ENCODE measurements at regions not wholly inside any gene's neighbourhood (a gene's known extent, or its start where the extent isn't known, plus 50 kb on each side); places are given as distances from the start of the nearest gene placed in this dataset.

DNA sequence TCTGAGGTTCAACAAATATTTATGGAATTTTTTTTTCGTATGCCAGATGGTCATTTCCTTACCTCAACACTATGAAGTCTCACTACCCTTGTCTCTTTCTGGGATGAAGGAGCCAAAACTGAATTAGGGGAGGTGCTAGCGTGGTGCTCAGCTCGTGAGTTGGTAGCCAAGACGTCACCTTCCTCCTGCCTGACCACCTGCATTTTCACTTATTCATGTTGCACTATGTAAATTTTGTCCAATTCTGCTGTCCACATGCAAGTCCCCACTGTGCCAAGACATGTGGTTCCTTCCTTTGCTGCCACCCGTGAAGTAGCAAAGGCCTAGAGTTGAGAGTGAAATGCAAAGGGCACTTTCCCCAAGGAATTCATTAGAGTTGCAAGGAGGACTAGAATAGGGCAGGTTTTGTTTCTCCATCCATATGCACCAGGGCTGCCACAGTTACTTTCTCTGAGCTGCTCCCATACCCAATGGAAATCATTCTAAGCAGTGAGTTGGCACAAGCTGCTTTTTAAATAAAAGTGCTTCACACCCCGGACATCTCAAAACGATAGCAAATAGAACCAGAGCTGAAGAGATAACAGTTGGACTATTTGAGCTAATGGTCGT lies 591.3 kb upstream of the NOX3 start:
- no peaks in the 10 kb centered on the region for H3K36me3 ChIP-seq (ENCODE audit: control insufficient read depth, insufficient read depth, low read length)
- TF ChIP-seq, protein P1, sequence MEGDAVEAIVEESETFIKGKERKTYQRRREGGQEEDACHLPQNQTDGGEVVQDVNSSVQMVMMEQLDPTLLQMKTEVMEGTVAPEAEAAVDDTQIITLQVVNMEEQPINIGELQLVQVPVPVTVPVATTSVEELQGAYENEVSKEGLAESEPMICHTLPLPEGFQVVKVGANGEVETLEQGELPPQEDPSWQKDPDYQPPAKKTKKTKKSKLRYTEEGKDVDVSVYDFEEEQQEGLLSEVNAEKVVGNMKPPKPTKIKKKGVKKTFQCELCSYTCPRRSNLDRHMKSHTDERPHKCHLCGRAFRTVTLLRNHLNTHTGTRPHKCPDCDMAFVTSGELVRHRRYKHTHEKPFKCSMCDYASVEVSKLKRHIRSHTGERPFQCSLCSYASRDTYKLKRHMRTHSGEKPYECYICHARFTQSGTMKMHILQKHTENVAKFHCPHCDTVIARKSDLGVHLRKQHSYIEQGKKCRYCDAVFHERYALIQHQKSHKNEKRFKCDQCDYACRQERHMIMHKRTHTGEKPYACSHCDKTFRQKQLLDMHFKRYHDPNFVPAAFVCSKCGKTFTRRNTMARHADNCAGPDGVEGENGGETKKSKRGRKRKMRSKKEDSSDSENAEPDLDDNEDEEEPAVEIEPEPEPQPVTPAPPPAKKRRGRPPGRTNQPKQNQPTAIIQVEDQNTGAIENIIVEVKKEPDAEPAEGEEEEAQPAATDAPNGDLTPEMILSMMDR (IDR thresholded peaks at IDR 0.05; ENCODE audit: insufficient read depth, low read length, poor library complexity, severe bottlenecking): no peak
- DNase-seq (ENCODE audit: low read depth): no peak

DNA sequence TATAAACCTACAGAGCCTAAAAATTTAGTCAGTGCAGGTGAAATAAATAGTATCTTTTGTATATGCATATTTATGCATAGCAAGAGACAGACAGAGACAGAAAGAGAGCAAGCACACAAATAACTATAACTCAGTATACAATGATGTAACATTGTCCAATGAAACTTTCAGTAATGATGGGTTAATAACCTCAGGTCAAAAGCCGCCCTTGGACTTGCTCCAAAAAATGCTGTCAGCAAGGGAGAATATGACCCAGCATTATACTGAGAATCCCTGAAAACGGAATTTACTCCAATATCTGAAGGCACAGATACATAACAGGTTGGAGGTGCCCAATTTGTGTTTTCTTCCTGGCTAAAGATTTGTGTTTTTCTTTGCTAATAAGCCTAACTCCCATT lies 590.6 kb upstream of the NOX3 start:
- TF ChIP-seq, protein P1 (IDR thresholded peaks at IDR 0.05; ENCODE audit: insufficient read depth, low read length, poor library complexity, severe bottlenecking): no peak
- DNase-seq (ENCODE audit: low read depth): no peak
- H3K4me3 ChIP-seq (ENCODE audit: low read depth, low read length): no peak overlapping the region
- no peaks in the 10 kb centered on the region for H3K27me3 ChIP-seq (ENCODE audit: control insufficient read depth, insufficient read depth, low read length)
- H3K36me3 ChIP-seq (ENCODE audit: control insufficient read depth, insufficient read depth, low read length): no peaks in the 10 kb centered on the region

More for the DNA sequence above, 591.3 kb upstream of the NOX3 start:
- no peaks in the 10 kb centered on the region for H3K27me3 ChIP-seq (ENCODE audit: control insufficient read depth, insufficient read depth, low read length)
- no peak overlapping the region for H3K4me3 ChIP-seq (ENCODE audit: low read depth, low read length)

DNA sequence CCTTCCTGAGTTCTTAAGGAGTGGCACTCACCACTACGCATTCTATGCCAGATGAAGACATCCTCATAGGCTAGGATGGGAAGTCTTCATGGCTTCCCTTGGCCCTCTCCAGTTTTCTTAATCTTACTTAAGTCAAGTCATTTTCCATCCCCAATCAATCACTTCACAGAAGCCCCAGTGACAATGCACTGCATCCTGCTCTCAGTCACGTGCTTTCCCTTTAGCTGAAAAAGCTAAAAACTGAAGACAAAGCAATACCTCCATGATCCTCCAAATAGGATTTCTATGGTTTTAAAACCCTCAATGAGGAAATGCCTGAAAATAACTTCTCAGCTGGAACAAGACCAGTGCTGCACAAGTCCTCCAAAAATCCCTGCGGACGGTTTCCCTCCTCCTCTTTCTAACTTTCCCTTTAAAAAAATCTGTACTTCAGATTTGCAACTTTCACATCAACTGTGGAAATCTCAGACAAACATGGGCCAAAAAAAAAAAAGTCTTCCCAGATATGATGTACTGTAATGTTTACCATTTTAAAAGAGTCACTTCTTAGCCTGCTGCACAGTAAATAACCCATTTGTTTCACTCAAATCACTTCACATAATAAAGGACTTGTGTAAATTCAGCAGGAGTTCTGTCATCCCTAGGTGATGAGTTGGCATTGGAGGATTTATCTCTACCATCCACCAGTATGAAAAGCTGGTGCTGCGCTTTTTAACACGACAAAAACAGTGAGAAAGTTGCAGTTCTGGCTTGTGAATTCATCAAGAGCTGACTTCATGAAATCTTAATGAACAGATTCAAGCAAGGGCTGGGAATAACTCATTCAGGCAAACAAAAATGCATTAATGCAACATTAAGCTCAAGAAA lies 590.0 kb upstream of the NOX3 start:
- Histone ChIP-seq H3K4me3 (ENCODE audit: low read depth, low read length) (no peak overlapping the region), H3K27me3 (ENCODE audit: control insufficient read depth, insufficient read depth, low read length) (no peaks in the 10 kb centered on the region), H3K36me3 (ENCODE audit: control insufficient read depth, insufficient read depth, low read length) (no peaks in the 10 kb centered on the region)
- no peak for DNase-seq (ENCODE audit: low read depth)
- TF ChIP-seq, protein P1 (IDR thresholded peaks at IDR 0.05; ENCODE audit: insufficient read depth, low read length, poor library complexity, severe bottlenecking): no peak

DNA sequence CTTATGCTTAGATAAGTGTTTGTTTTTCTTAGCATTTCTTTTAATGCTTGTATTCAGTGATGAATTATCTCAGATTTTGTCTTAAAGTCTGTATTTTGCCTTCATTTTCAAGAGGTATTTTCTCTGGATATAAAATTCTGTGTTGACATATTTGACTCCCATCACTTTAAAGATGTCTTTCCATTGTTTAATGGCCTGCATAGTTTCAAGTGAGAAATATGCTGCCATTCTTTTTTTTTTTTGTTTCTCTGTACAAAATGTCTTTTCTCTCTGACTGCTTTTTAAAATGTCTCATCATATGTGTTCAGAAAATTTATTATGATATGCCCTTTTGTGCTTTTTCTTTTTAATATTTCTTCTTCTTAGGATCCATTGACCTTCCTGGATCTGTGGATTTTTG lies 578.0 kb upstream of the NOX3 start:
- Histone ChIP-seq H3K4me3 (ENCODE audit: low read depth, low read length) (no peak overlapping the region), H3K27me3 (ENCODE audit: control insufficient read depth, insufficient read depth, low read length) (no peaks in the 10 kb centered on the region), H3K36me3 (ENCODE audit: control insufficient read depth, insufficient read depth, low read length) (no peaks in the 10 kb centered on the region)
- DNase-seq (ENCODE audit: low read depth): no peak
- TF ChIP-seq, protein P1 (IDR thresholded peaks at IDR 0.05; ENCODE audit: insufficient read depth, low read length, poor library complexity, severe bottlenecking): no peak

DNA sequence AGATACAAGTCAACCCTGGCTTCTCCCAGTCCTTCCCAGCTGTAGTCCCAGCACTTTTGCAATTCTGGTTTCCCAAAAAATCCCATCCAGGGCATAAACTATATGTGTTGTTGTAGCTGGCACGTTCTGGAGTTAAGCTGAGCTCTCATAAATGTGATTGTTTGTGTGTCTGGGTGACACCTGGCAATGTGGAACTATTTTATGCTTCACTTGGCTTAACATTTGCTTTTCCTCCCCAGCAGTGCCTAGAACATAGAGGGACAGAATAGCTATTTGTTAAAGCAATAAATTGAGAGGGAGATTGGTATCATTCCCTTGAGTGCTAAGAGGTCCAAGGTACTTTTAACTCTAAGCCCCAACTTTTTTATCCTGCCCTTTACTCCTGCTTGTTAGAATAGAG lies 575.9 kb upstream of the NOX3 start:
- TF ChIP-seq, protein P1 (IDR thresholded peaks at IDR 0.05; ENCODE audit: insufficient read depth, low read length, poor library complexity, severe bottlenecking): no peak
- Histone ChIP-seq H3K4me3 (ENCODE audit: low read depth, low read length) (no peak overlapping the region), H3K27me3 (ENCODE audit: control insufficient read depth, insufficient read depth, low read length) (no peaks in the 10 kb centered on the region), H3K36me3 (ENCODE audit: control insufficient read depth, insufficient read depth, low read length) (no peaks in the 10 kb centered on the region)
- DNase-seq (ENCODE audit: low read depth): no peak
